C1 segment of cervical spinal cord (tissue), 14 donors: ENCODE measurements at regions not wholly inside any gene's neighbourhood (a gene's known extent, or its start where the extent isn't known, plus 50 kb on each side); places are given as distances from the start of the nearest gene placed in this dataset.
"Not testable (repeated sequence)": the region's sequence is repeated elsewhere in the genome, so short reads cannot be mapped to it uniquely, and the experiment has no call there.

Source experiments
- DNase-seq, 14 donors: peaks; one replicate each; lab custom pipeline; 2025; lab: John Stamatoyannopoulos, UW

GRCh38 chr5:154653418-154653763 is 101.8 kb upstream of the LARP1 start:
- no peak for DNase-seq

- no peak for DNase-seq
These were observed 102.3 kb upstream of the LARP1 start for GRCh38 chr5:154652746-154653417.

GRCh38 chr5:154651795-154652194 is 103.4 kb upstream of the LARP1 start:
- DNase-seq, result not testable (repeated sequence)

- DNase-seq, result no peak
These were observed 106.5 kb upstream of the LARP1 start for GRCh38 chr5:154648706-154649105.

- DNase-seq, result no peak
These were observed 106.9 kb upstream of the LARP1 start for GRCh38 chr5:154648229-154648628.

GRCh38 chr5:154647761-154648145 is 107.4 kb upstream of the LARP1 start:
- DNase-seq, result no peak

GRCh38 chr5:154647114-154647760 is 107.9 kb upstream of the LARP1 start:
- peak in 3 of 14 donors; percentile 2 to 19 (median 11) for DNase-seq

GRCh38 chr5:154646745-154647113 is 108.4 kb upstream of the LARP1 start:
- no peak for DNase-seq

- DNase-seq, result no peak
These were observed 110.3 kb upstream of the LARP1 start for GRCh38 chr5:154644745-154645411.

- DNase-seq, result no peak
These were observed 112.5 kb upstream of the LARP1 start for GRCh38 chr5:154642499-154643245.

- not testable (repeated sequence) for DNase-seq
These were observed 114.9 kb upstream of the LARP1 start for GRCh38 chr5:154640213-154640831.

- not testable (repeated sequence) for DNase-seq
These were observed 118.4 kb upstream of the LARP1 start for GRCh38 chr5:154636786-154637185.

- DNase-seq, result not testable (repeated sequence)
These were observed 118.9 kb upstream of the LARP1 start for GRCh38 chr5:154636271-154636670.

GRCh38 chr5:154633744-154634143 is 121.4 kb upstream of the LARP1 start:
- DNase-seq, result not testable (repeated sequence)

- no peak for DNase-seq
These were observed 124.0 kb upstream of the LARP1 start for GRCh38 chr5:154631141-154631540.

GRCh38 chr5:154630410-154630809 is 124.8 kb upstream of the LARP1 start:
- no peak for DNase-seq

GRCh38 chr5:154628685-154629084 is 126.5 kb upstream of the LARP1 start:
- no peak for DNase-seq

GRCh38 chr5:154627698-154628678 is 127.2 kb upstream of the LARP1 start:
- DNase-seq, result no peak

- DNase-seq, result no peak
These were observed 128.2 kb upstream of the LARP1 start for GRCh38 chr5:154626876-154627557.

GRCh38 chr5:154625031-154625430 is 130.1 kb upstream of the LARP1 start:
- DNase-seq, result no peak
